HEK293 (cell line): ENCODE measurements at regions not wholly inside any gene's neighbourhood (a gene's known extent, or its start where the extent isn't known, plus 50 kb on each side); places are given as distances from the start of the nearest gene placed in this dataset.

ENCODE experiments used
- CTCF ChIA-PET: fragments of 350-600 bp; formaldehyde crosslinking; extraction: SDS; loops from one replicate; lab custom pipeline; 2021; ENCODE audit warnings: antibody characterized with exemption; lab: Yijun Ruan, JAX
- POLR2A ChIA-PET: fragments of 300-600 bp; formaldehyde crosslinking; extraction: SDS; loops from one replicate; lab custom pipeline; 2020; ENCODE audit warnings: antibody characterized with exemption, inconsistent platforms; lab: Yijun Ruan, JAX
- H3K27ac ChIP-seq: fragments of 200-500 bp; sonication (Bioruptor generic); 2 replicates; pipeline ENCODE4 v1.5.1; 2014; ENCODE audit warnings: low read depth, low read length, control low read depth, inconsistent platforms; ENCODE audit errors: extremely low read depth
- H3K36me3 ChIP-seq, 2 experiments: fragments of 200-500 bp in 1 of 2; sonication (Bioruptor generic) in 1 of 2; 1 replicate in 1 of 2; 2 replicates in 1 of 2; pipeline ENCODE4 v1.5.1; 2014 to 2017; ENCODE audit warnings: inconsistent platforms in 2 of 2, low read length in 2 of 2; ENCODE audit not compliant: control insufficient read depth in 2 of 2, insufficient read depth in 1 of 2
- H3K4me1 ChIP-seq: fragments of 200-500 bp; sonication (Bioruptor generic); 2 replicates; pipeline ENCODE4 v1.5.1; 2014; ENCODE audit warnings: mild to moderate bottlenecking, low read length, inconsistent platforms; ENCODE audit not compliant: control insufficient read depth, insufficient read depth
- H3K4me3 ChIP-seq: 2 replicates; pipeline ENCODE4 v1.5.1; 2011; ENCODE audit warnings: low read depth, mild to moderate bottlenecking, control low read depth, low read length, moderate library complexity
- H3K9me3 ChIP-seq: fragments of 200-500 bp; sonication (Bioruptor generic); 2 replicates; pipeline ENCODE4 v1.5.1; 2014; ENCODE audit warnings: low read depth, low read length, inconsistent platforms; ENCODE audit not compliant: control insufficient read depth, insufficient read depth
- IKZF3 ChIP-seq: fragments of 450-650 bp; IDR thresholded peaks from 2 replicates; pipeline ENCODE4 v1.5.0; 2018; ENCODE audit warnings: missing biosample characterization, mild to moderate bottlenecking, missing genetic modification characterization, moderate library complexity
- KLF7 ChIP-seq: fragments of 450-650 bp; formaldehyde crosslinking; IDR thresholded peaks from 2 replicates; pipeline ENCODE4 v1.5.1; 2016; ENCODE audit warnings: missing biosample characterization, missing genetic modification characterization, borderline replicate concordance
- MYNN ChIP-seq: fragments of 450-650 bp; formaldehyde crosslinking; IDR thresholded peaks from 2 replicates; pipeline ENCODE4 v1.5.1; 2016; ENCODE audit warnings: missing biosample characterization, missing genetic modification characterization, borderline replicate concordance
- PRDM1 ChIP-seq: fragments of 450-650 bp; formaldehyde crosslinking; IDR thresholded peaks from 2 replicates; pipeline ENCODE4; 2016; ENCODE audit warnings: missing biosample characterization, missing genetic modification characterization
- PRDM6 ChIP-seq: fragments of 450-650 bp; formaldehyde crosslinking; IDR thresholded peaks from 2 replicates; pipeline ENCODE4 v1.5.1; 2017; ENCODE audit warnings: missing biosample characterization, missing genetic modification characterization
- SCRT2 ChIP-seq: fragments of 450-650 bp; formaldehyde crosslinking; IDR thresholded peaks from 2 replicates; pipeline ENCODE4 v1.5.1; 2016; ENCODE audit warnings: missing biosample characterization, missing genetic modification characterization
- TCF7L2 ChIP-seq: IDR thresholded peaks from 2 replicates; pipeline ENCODE4 v1.6.1; 2011; ENCODE audit warnings: low read depth, mild to moderate bottlenecking, inconsistent platforms, low read length, moderate library complexity, borderline replicate concordance
- TRIM28 ChIP-seq: IDR thresholded peaks from 2 replicates; pipeline ENCODE4 v1.6.1; 2011; ENCODE audit warnings: low read length, control low read depth, borderline replicate concordance
- WT1 ChIP-seq: fragments of 450-650 bp; formaldehyde crosslinking; IDR thresholded peaks from 2 replicates; pipeline ENCODE4 v1.5.1; 2016; ENCODE audit warnings: missing biosample characterization, missing genetic modification characterization
- YY2 ChIP-seq: fragments of 450-650 bp; formaldehyde crosslinking; IDR thresholded peaks from 2 replicates; pipeline ENCODE4 v1.5.1; 2016; ENCODE audit warnings: missing biosample characterization, missing genetic modification characterization
- ZBTB7A ChIP-seq: fragments of 450-650 bp; formaldehyde crosslinking; IDR thresholded peaks from 2 replicates; pipeline ENCODE4 v1.5.1; 2016; ENCODE audit warnings: low read depth, missing biosample characterization, missing genetic modification characterization
- ZNF155 ChIP-seq: fragments of 450-650 bp; formaldehyde crosslinking; IDR thresholded peaks from 2 replicates; pipeline ENCODE4 v1.5.1; 2016; ENCODE audit warnings: missing biosample characterization, missing genetic modification characterization
- ZNF19 ChIP-seq: fragments of 450-650 bp; formaldehyde crosslinking; IDR thresholded peaks from 2 replicates; pipeline ENCODE4; 2016; ENCODE audit warnings: missing biosample characterization, missing genetic modification characterization, low read depth
- ZNF24 ChIP-seq: fragments of 450-650 bp; formaldehyde crosslinking; IDR thresholded peaks from 2 replicates; pipeline ENCODE4 v1.5.1; 2016; ENCODE audit warnings: missing biosample characterization, missing genetic modification characterization
- ZNF26 ChIP-seq: fragments of 450-650 bp; formaldehyde crosslinking; IDR thresholded peaks from 2 replicates; pipeline ENCODE4 v1.5.1; 2016; ENCODE audit warnings: missing biosample characterization, missing genetic modification characterization
- ZNF274 ChIP-seq, 2 experiments: fragments of 200-500 bp in 1 of 2; fragments of 450-650 bp in 1 of 2; sonication (Bioruptor generic) in 1 of 2; formaldehyde crosslinking in 1 of 2; IDR thresholded peaks; 2 replicates each; pipeline versions ENCODE4 v1.5.1 to v1.6.1; 2014 to 2016; ENCODE audit warnings: borderline replicate concordance in 1 of 2, inconsistent platforms in 1 of 2, low read length in 1 of 2, missing biosample characterization in 1 of 2, missing genetic modification characterization in 1 of 2
- ZNF302 ChIP-seq: fragments of 450-650 bp; formaldehyde crosslinking; IDR thresholded peaks from 2 replicates; pipeline ENCODE4 v1.5.1; 2016; ENCODE audit warnings: missing biosample characterization, missing genetic modification characterization, low read depth
- ZNF354C ChIP-seq: fragments of 450-650 bp; formaldehyde crosslinking; IDR thresholded peaks from 2 replicates; pipeline ENCODE4 v1.5.1; 2016; ENCODE audit warnings: missing biosample characterization, missing genetic modification characterization, low read depth, borderline replicate concordance
- ZNF416 ChIP-seq: fragments of 450-650 bp; formaldehyde crosslinking; IDR thresholded peaks from 2 replicates; pipeline ENCODE4 v1.5.1; 2016; ENCODE audit warnings: missing biosample characterization, missing genetic modification characterization
- ZNF449 ChIP-seq: fragments of 450-650 bp; formaldehyde crosslinking; IDR thresholded peaks from 2 replicates; pipeline ENCODE4 v1.5.1; 2017; ENCODE audit warnings: missing biosample characterization, mild to moderate bottlenecking, missing genetic modification characterization, moderate library complexity
- ZNF560 ChIP-seq: fragments of 450-650 bp; formaldehyde crosslinking; IDR thresholded peaks from 2 replicates; pipeline ENCODE4 v1.5.1; 2017; ENCODE audit warnings: missing biosample characterization, missing genetic modification characterization, borderline replicate concordance
- ZNF660 ChIP-seq: fragments of 450-650 bp; IDR thresholded peaks from 2 replicates; pipeline ENCODE4 v1.5.1; 2018; ENCODE audit warnings: missing biosample characterization, mild to moderate bottlenecking, missing genetic modification characterization
- ZNF792 ChIP-seq: fragments of 450-650 bp; formaldehyde crosslinking; IDR thresholded peaks from 2 replicates; pipeline ENCODE4 v1.5.1; 2016; ENCODE audit warnings: missing biosample characterization, missing genetic modification characterization
- TF ChIP-seq, protein P1 (sequence below): fragments of 450-650 bp; formaldehyde crosslinking; optimal IDR thresholded peaks from 2 replicates; pipeline ENCODE3; 2016; ENCODE audit warnings: missing biosample characterization, mild to moderate bottlenecking, missing genetic modification characterization
- TF ChIP-seq, protein P2 (sequence below): fragments of 450-650 bp; formaldehyde crosslinking; IDR thresholded peaks from 2 replicates; pipeline ENCODE4 v1.5.1; 2017; ENCODE audit warnings: missing biosample characterization, missing genetic modification characterization

DNA sequence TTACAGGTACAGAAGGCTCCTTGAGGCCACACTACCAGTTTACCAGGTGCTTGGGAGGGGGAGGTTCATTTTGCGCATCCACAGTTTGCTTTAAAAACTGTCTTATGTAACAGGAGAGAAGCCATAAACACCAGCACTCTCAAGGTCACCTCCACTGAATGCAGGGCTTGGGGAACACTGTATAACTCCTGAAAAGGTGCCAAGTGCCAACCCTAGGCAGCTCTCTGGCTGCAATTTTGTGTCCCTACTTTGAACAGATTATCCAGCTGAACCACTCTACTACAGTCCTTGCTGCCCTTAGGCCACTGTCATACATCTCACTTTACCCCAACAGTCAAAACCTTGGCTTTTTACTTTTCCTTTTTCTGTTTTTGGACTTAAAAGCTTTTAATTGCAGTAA is 507.9 kb downstream of the SMARCA1 start:
- POLR2A ChIA-PET: no interaction called here
- TF ChIP-seq MYNN (tag by site-specific recombination): no peak
- no peak for TF ChIP-seq KLF7 (tag by site-specific recombination)
- TF ChIP-seq ZNF302 (tag by site-specific recombination): no peak
- TF ChIP-seq ZNF19 (tag by site-specific recombination): no peak
- TF ChIP-seq ZNF274 (IDR thresholded peaks at IDR 0.05; ENCODE audit: low read length): no peak
- TF ChIP-seq ZNF274 (tag by site-specific recombination; IDR thresholded peaks at IDR 0.05; ENCODE audit: borderline replicate concordance): no peak
- no peak for TF ChIP-seq TCF7L2
- no peak for TF ChIP-seq PRDM1 (tag by site-specific recombination)
- no peak for TF ChIP-seq ZBTB7A (tag by site-specific recombination)
- TF ChIP-seq ZNF26 (tag by site-specific recombination): no peak
- no peak for TF ChIP-seq IKZF3 (tag by site-specific recombination)
- TF ChIP-seq PRDM6 (tag by site-specific recombination): no peak
- TF ChIP-seq ZNF449 (tag by site-specific recombination): no peak
- no peak overlapping the region for H3K4me3 ChIP-seq
- H3K4me1 ChIP-seq: no peaks in the 10 kb centered on the region
- no peak overlapping the region for H3K27ac ChIP-seq
- no peaks in the 10 kb centered on the region for H3K9me3 ChIP-seq
- CTCF ChIA-PET: interaction anchor here (0.5 to 0.7 kb wide), 3 partner anchors 40 to 611 kb away, joined by 3 to 4 read pairs (median 3); no protein-coding TSS in a partner anchor
- no peaks in the 10 kb centered on the region for H3K36me3 ChIP-seq

- POLR2A ChIA-PET: no interaction called here
- Histone ChIP-seq H3K27ac (no peak overlapping the region), H3K9me3 (no peaks in the 10 kb centered on the region), H3K36me3 (no peaks in the 10 kb centered on the region), H3K4me1 (no peaks in the 10 kb centered on the region)
- CTCF ChIA-PET: no interaction called here
- TF ChIP-seq ZNF354C (tag by site-specific recombination): no peak
- no peak for TF ChIP-seq ZNF155
- TF ChIP-seq ZNF560 (tag by site-specific recombination): no peak
- TF ChIP-seq TRIM28: no peak
- TF ChIP-seq YY2 (tag by site-specific recombination): no peak
- TF ChIP-seq, protein P1, sequence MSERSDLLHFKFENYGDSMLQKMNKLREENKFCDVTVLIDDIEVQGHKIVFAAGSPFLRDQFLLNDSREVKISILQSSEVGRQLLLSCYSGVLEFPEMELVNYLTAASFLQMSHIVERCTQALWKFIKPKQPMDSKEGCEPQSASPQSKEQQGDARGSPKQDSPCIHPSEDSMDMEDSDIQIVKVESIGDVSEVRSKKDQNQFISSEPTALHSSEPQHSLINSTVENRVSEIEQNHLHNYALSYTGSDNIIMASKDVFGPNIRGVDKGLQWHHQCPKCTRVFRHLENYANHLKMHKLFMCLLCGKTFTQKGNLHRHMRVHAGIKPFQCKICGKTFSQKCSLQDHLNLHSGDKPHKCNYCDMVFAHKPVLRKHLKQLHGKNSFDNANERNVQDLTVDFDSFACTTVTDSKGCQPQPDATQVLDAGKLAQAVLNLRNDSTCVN (tag by site-specific recombination): no peak
- TF ChIP-seq, protein P2, sequence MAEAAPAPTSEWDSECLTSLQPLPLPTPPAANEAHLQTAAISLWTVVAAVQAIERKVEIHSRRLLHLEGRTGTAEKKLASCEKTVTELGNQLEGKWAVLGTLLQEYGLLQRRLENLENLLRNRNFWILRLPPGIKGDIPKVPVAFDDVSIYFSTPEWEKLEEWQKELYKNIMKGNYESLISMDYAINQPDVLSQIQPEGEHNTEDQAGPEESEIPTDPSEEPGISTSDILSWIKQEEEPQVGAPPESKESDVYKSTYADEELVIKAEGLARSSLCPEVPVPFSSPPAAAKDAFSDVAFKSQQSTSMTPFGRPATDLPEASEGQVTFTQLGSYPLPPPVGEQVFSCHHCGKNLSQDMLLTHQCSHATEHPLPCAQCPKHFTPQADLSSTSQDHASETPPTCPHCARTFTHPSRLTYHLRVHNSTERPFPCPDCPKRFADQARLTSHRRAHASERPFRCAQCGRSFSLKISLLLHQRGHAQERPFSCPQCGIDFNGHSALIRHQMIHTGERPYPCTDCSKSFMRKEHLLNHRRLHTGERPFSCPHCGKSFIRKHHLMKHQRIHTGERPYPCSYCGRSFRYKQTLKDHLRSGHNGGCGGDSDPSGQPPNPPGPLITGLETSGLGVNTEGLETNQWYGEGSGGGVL (tag by site-specific recombination): no peak
- TF ChIP-seq ZNF416 (tag by site-specific recombination): no peak
- TF ChIP-seq ZNF24: no peak
- no peak for TF ChIP-seq ZNF660 (tag by site-specific recombination)
- TF ChIP-seq PRDM6 (tag by site-specific recombination): no peak
- TF ChIP-seq ZNF792 (tag by site-specific recombination): no peak
- no peak for TF ChIP-seq SCRT2
- no peak for TF ChIP-seq WT1 (tag by site-specific recombination)
- TF ChIP-seq, all 188 proteins: peak for 0
- H3K4me3 ChIP-seq: no peak overlapping the region
Measured at GRCh38 chrX:129013574-129013973, 509.7 kb downstream of the SMARCA1 start.
